GM20000 (cell line): ENCODE measurements at regions not wholly inside any gene's neighbourhood (a gene's known extent, or its start where the extent isn't known, plus 50 kb on each side); places are given as distances from the start of the nearest gene placed in this dataset.

Source experiments
- DNase-seq: peaks from one replicate; pipeline ENCODE4 v3.0.0; 2012; ENCODE audit warnings: low spot score
- TF ChIP-seq, protein P1 (sequence below): IDR thresholded peaks from 2 replicates; pipeline ENCODE4 v1.5.1; 2012; ENCODE audit warnings: mild to moderate bottlenecking, control low read depth; ENCODE audit errors: extremely low read depth, missing control alignments

DNA sequence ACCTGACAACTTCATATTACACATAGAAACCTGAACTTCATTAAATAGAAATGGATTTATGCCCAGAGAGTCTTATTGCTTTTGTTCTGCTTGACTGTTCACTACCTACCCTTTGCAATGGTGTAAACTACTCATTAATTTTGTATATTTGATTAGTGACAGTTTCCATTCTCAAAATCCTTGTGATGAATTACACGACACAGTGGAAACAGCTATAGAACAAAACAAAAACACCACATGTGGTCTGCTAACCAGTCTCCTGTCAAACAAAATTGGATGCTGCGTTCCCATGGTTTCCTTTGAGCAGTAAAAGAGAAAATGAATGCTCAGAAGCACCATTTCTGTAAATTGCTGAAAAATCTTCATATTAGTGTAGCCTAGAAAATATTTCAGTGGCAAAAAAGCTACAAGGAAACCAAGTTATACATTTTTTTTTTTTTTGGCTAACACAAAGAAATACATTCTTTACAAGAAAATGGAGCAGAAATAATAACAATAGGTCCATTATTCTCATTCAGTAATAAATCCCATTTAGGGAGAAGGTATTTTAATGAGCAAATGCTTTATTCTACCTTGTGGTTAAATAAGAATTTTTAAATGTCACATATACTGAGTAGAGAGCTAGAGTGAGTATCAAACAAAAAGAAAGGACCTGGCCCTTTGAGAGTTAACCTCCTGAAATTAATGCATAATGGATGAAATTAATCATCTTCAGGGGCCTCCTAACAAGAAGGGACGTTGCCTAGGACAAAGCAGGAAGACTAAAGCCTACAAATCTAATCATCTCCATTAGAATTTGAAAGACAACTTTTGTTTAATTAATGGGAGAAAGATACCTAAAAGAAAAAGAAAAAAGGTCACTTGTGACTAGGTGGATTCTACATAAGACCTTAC, 355.1 kb upstream of the ZC3H15 start:
- TF ChIP-seq, protein P1, sequence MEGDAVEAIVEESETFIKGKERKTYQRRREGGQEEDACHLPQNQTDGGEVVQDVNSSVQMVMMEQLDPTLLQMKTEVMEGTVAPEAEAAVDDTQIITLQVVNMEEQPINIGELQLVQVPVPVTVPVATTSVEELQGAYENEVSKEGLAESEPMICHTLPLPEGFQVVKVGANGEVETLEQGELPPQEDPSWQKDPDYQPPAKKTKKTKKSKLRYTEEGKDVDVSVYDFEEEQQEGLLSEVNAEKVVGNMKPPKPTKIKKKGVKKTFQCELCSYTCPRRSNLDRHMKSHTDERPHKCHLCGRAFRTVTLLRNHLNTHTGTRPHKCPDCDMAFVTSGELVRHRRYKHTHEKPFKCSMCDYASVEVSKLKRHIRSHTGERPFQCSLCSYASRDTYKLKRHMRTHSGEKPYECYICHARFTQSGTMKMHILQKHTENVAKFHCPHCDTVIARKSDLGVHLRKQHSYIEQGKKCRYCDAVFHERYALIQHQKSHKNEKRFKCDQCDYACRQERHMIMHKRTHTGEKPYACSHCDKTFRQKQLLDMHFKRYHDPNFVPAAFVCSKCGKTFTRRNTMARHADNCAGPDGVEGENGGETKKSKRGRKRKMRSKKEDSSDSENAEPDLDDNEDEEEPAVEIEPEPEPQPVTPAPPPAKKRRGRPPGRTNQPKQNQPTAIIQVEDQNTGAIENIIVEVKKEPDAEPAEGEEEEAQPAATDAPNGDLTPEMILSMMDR = no peak
- DNase-seq = no peak

GRCh38 chr2:186135686-186136085, 350.4 kb upstream of the ZC3H15 start:
- TF ChIP-seq, protein P1 = no peak
- DNase-seq = no peak

DNA sequence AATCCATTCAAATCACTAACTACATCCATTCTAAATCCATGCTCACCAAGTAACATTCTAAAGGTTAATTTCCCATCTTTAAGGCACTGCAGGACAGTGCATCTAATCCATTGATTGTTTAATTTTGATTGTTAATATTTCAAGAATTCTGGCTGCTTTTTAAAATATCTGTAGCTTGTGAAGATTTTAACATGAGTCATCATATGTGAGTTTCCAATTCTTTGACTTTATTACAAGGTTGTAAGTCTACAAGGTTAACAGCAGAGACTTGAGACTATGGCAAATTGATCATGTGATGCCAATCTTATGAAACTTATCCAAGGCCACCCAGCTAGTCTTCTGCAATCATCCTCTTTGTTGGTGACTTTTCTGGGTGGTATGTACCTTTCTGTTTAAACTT, 349.2 kb upstream of the ZC3H15 start:
- DNase-seq = no peak
- TF ChIP-seq, protein P1 = no peak

GRCh38 chr2:186138845-186139244, 347.2 kb upstream of the ZC3H15 start:
- no peak for DNase-seq
- TF ChIP-seq, protein P1 = no peak

DNA sequence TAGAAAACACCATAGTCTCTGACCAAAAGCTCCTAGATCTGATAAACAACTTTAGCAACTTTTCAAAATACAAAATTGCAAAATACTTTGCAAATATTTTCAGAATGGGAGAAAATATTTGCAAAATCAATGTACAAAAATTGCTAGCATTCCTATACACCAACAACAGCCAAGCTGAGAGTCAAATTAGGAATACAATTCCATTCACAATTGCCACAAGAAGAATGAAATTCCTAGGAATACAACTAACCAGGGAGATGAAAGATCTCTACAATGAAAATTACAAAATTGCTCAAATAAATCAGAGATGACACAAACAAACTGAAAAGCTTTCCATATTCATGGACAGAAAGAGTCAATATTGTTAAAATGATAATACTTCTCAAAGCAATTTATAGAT, 327.0 kb upstream of the ZC3H15 start:
- TF ChIP-seq, protein P1 = no peak
- no peak for DNase-seq

GRCh38 chr2:186164325-186164724, 321.7 kb upstream of the ZC3H15 start:
- TF ChIP-seq, protein P1 = no peak
- DNase-seq = no peak

DNA sequence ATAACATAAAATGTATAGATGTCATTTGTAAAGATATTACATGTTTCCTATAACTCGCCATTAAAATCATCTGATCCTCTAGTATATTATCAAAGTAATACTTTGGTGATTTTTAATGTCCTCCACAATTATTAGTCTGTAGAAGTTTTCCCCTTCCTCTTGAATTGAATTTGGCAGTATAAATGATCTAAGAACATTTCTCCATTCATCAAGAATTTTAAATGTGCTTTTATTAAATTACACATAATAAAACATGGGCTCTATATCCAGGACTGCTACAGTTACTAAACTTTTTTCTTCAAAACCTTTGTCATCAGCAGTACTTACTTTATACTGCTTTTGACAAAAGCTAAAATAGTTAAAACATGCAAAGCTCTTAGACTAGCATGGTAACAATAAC, 315.4 kb upstream of the ZC3H15 start:
- TF ChIP-seq, protein P1 = no peak
- no peak for DNase-seq
